GM12878 (cell line): ENCODE measurements at regions not wholly inside any gene's neighbourhood (a gene's known extent, or its start where the extent isn't known, plus 50 kb on each side); places are given as distances from the start of the nearest gene placed in this dataset.
"Not testable (repeated sequence)": the region's sequence is repeated elsewhere in the genome, so short reads cannot be mapped to it uniquely, and the experiment has no call there.

Source experiments
- ATAC-seq: fragments of 200-7000 bp; cut with Tn5 transposase; 3 replicates; pipeline ENCODE4 v1.9.1; 2020; ENCODE audit warnings: mild to moderate bottlenecking, moderate library complexity
- BruUV-seq: library from RNA; stranded (reverse); fragments of 400-500 nt; replicated peaks from 2 replicates; lab custom pipeline; 2021; lab: Mats Ljungman, UMichigan
- CTCF ChIA-PET: fragments of 300-600 bp; sonication (Branson Sonifier 250); formaldehyde crosslinking; extraction: SDS; loops from one replicate; lab custom pipeline; 2021; ENCODE audit warnings: inconsistent platforms; lab: Yijun Ruan, JAX
- POLR2A ChIA-PET: fragments of 350-600 bp; formaldehyde crosslinking; extraction: SDS; loops from one replicate; lab custom pipeline; 2021; ENCODE audit warnings: inconsistent platforms; lab: Charles Lee
- RAD21 ChIA-PET: fragments of 300-600 bp; sonication (Branson Sonifier 250); formaldehyde crosslinking; loops from one replicate; lab custom pipeline; 2023; ENCODE audit warnings: antibody characterized with exemption; ENCODE audit not compliant: unreplicated experiment; lab: Charles Lee
- SMC1A ChIA-PET: fragments of 300-600 bp; sonication (Branson Sonifier 250); formaldehyde crosslinking; loops from one replicate; lab custom pipeline; 2023; ENCODE audit not compliant: unreplicated experiment, uncharacterized antibody; lab: Charles Lee
- DNase-seq: peaks from one replicate; pipeline ENCODE4 v3.0.0-alpha.2; 2011; ENCODE audit warnings: low read depth, low spot score
- FAIRE-seq: peaks from 3 replicates; lab custom pipeline; 2011; peaks lifted over from hg19 to GRCh38; lab: Jason Lieb, UNC
- H2AFZ ChIP-seq: 2 replicates; pipeline ENCODE4 v1.6.0; 2011; ENCODE audit warnings: low read depth, low read length, control low read depth; ENCODE audit not compliant: control insufficient read depth
- H3K27ac ChIP-seq: 2 replicates; pipeline ENCODE4 v1.5.1; 2011; ENCODE audit warnings: control low read depth; ENCODE audit not compliant: control insufficient read depth, insufficient read depth
- H3K27me3 ChIP-seq, 2 experiments: replicated peaks in 1 of 2; 2 replicates each; pipeline versions ENCODE4 v1.6.0 to v1.6.1; 2011; ENCODE audit warnings: low read length in 1 of 2; ENCODE audit not compliant: control insufficient read depth in 2 of 2, insufficient read depth in 2 of 2
- H3K36me3 ChIP-seq, 2 experiments: 2 replicates each; pipeline ENCODE4 v1.5.1; 2011; ENCODE audit warnings: low read length in 1 of 2; ENCODE audit not compliant: control insufficient read depth in 2 of 2, insufficient read depth in 2 of 2
- H3K4me1 ChIP-seq: 2 replicates; pipeline ENCODE4 v1.6.1; 2011; ENCODE audit warnings: mild to moderate bottlenecking, low read length, moderate library complexity, mixed read lengths; ENCODE audit not compliant: control insufficient read depth, insufficient read depth
- H3K4me2 ChIP-seq: 2 replicates; pipeline ENCODE4 v1.6.0; 2011; ENCODE audit warnings: control low read depth; ENCODE audit not compliant: control insufficient read depth, insufficient read depth
- H3K4me3 ChIP-seq: fragments of 200-600 bp; sonication (generic); 2 replicates; pipeline ENCODE4 v1.5.1; 2016
- H3K79me2 ChIP-seq: 2 replicates; pipeline ENCODE4 v1.6.0; 2011; ENCODE audit warnings: low read length; ENCODE audit not compliant: control insufficient read depth, insufficient read depth
- H3K9ac ChIP-seq: 2 replicates; pipeline ENCODE4 v1.8.0; 2011; ENCODE audit warnings: low read length, control low read depth, mixed read lengths; ENCODE audit not compliant: control insufficient read depth, insufficient read depth
- H3K9me3 ChIP-seq: replicated peaks from 3 replicates; pipeline ENCODE4 v1.5.1; 2011; ENCODE audit warnings: mild to moderate bottlenecking, low read length; ENCODE audit not compliant: control insufficient read depth, insufficient read depth
- H4K20me1 ChIP-seq: 2 replicates; pipeline ENCODE4 v1.6.0; 2011; ENCODE audit not compliant: control insufficient read depth, insufficient read depth
- CREB1 ChIP-seq: IDR thresholded peaks from 2 replicates; pipeline ENCODE4 v1.6.1; 2012; ENCODE audit warnings: low read depth, mild to moderate bottlenecking, inconsistent platforms
- EZH2 ChIP-seq: IDR thresholded peaks from 2 replicates; pipeline ENCODE4 v1.6.1; 2012; ENCODE audit warnings: low read depth, mild to moderate bottlenecking, control low read depth, inconsistent platforms, low read length, borderline replicate concordance; ENCODE audit not compliant: control insufficient read depth
- RAD51 ChIP-seq: fragments of 450-650 bp; IDR thresholded peaks from 2 replicates; pipeline ENCODE4 v1.6.1; 2016; ENCODE audit warnings: moderate library complexity, mild to moderate bottlenecking, inconsistent platforms
- SMARCA5 ChIP-seq: fragments of 450-650 bp; IDR thresholded peaks from 2 replicates; pipeline ENCODE4 v1.6.1; 2017; ENCODE audit warnings: mild to moderate bottlenecking
- USF2 ChIP-seq: IDR thresholded peaks from 2 replicates; pipeline ENCODE4 v1.6.1; 2011; ENCODE audit warnings: low read depth, low read length, improper control_type of control experiment, borderline replicate concordance
- ZNF687 ChIP-seq: fragments of 450-650 bp; IDR thresholded peaks from 2 replicates; pipeline ENCODE4 v1.6.1; 2017; ENCODE audit warnings: mild to moderate bottlenecking, moderate library complexity
- ZSCAN29 ChIP-seq: fragments of 450-650 bp; IDR thresholded peaks from 2 replicates; pipeline ENCODE4 v1.6.1; 2017; ENCODE audit warnings: mild to moderate bottlenecking, moderate library complexity
- WGBS: methylation state at CpG from one replicate; pipeline ENCODE4 v1.1.6; 2016; ENCODE audit warnings: low lambda C conversion rate; ENCODE audit not compliant: insufficient replicate concordance, insufficient coverage; ENCODE audit errors: missing lambda C conversion rate; 5-methylcytosine and 5-hydroxymethylcytosine counted together
- in situ Hi-C: fragments of 300-500 bp; cut with MboI; formaldehyde crosslinking; loops from 9 replicates; pipeline ENCODE4 v1.14.3; 2018; ENCODE audit warnings: mixed read lengths
- intact Hi-C: fragments of 100-400 bp; cut with micrococcal nuclease; formaldehyde crosslinking; loops from one replicate; pipeline ENCODE4 v1.14.2; 2022; ENCODE audit not compliant: unreplicated experiment

- in situ Hi-C loops, H3K4me3 ChIP-seq, FAIRE-seq, H2AFZ ChIP-seq, BruUV-seq, H3K27me3 ChIP-seq, H3K27ac ChIP-seq, intact Hi-C loops, RAD21 ChIA-PET, POLR2A ChIA-PET, H3K9ac ChIP-seq, H3K4me2 ChIP-seq, H3K79me2 ChIP-seq, H3K9me3 ChIP-seq, ATAC-seq, DNase-seq, SMC1A ChIA-PET, CTCF ChIA-PET, H3K36me3 ChIP-seq, H3K4me1 ChIP-seq, H4K20me1 ChIP-seq: not testable (repeated sequence)
- WGBS = 50% methylated on average over 17 of the region's 17 CpGs
Measured at GRCh38 chr3:18976102-18976501, 172.2 kb upstream of the KCNH8 start.

GRCh38 chr3:18968120-18968519 lies 180.2 kb upstream of the KCNH8 start:
- in situ Hi-C loops = no loop called here
- intact Hi-C loops = no loop called here
- no peaks in the 10 kb centered on the region for H3K9me3 ChIP-seq
- no TSS peak for BruUV-seq
- ChIA-PET POLR2A (interaction anchor here (0.6 kb wide), 1 partner anchor 1961 kb away, joined by 3 read pairs; no protein-coding TSS in a partner anchor), RAD21 (no interaction called here), CTCF (no interaction called here), SMC1A (no interaction called here)
- no peak for DNase-seq
- no peak overlapping the region for H3K4me3 ChIP-seq
- H3K79me2 ChIP-seq = no peaks in the 10 kb centered on the region
- ATAC-seq = no peak
- 0% methylated on average over 3 of the region's 3 CpGs for WGBS
- H3K27me3 ChIP-seq = no peaks in the 10 kb centered on the region
- FAIRE-seq = no peak
- H3K4me2 ChIP-seq = no peak overlapping the region
- no peaks in the 10 kb centered on the region for H3K4me1 ChIP-seq
- no peaks in the 10 kb centered on the region for H3K36me3 ChIP-seq
- no peak overlapping the region for H3K9ac ChIP-seq
- H4K20me1 ChIP-seq = no peaks in the 10 kb centered on the region
- no peak overlapping the region for H3K27ac ChIP-seq
- TF ChIP-seq ZSCAN29 (no peak), USF2 (no peak), SMARCA5 (no peak), ZNF687 (no peak), RAD51 (no peak), EZH2 (no peak), CREB1 (no peak)
- H2AFZ ChIP-seq = no peak overlapping the region
